Natural killer cell treated with Interleukin-12 subunit alpha and Interleukin-12 subunit beta and Interleukin-15 and Interleukin-18, amount 100 ng/mL, for 72 hours (primary cell): ENCODE measurements at regions not wholly inside any gene's neighbourhood (a gene's known extent, or its start where the extent isn't known, plus 50 kb on each side); places are given as distances from the start of the nearest gene placed in this dataset.

ENCODE experiments used
- ATAC-seq, 2 donors: fragments of 150-1000 bp; cut with Tn5 transposase in 1 of 2; sonication (Bioruptor Pico), chemical (Tn5 transposase) in 1 of 2; 2 replicates each; pipeline ENCODE4 v1.10.0; 2021
- DNase-seq: peaks from one replicate; pipeline ENCODE4 v3.0.0; 2022; ENCODE audit warnings: low spot score
- H3K27ac Mint-ChIP-seq, 2 donors: 1 replicate in 1 of 2; 2 replicates in 1 of 2; pipeline ENCODE4 v1.8.0; 2022; ENCODE audit warnings: mixed read lengths in 2 of 2, mild to moderate bottlenecking in 1 of 2, moderate library complexity in 1 of 2
- H3K27me3 Mint-ChIP-seq, 2 donors: 1 replicate in 1 of 2; 2 replicates in 1 of 2; pipeline ENCODE4 v1.8.0; 2022; ENCODE audit warnings: mixed read lengths in 2 of 2
- H3K36me3 Mint-ChIP-seq: one replicate; pipeline ENCODE4 v1.8.0; 2022; ENCODE audit warnings: mixed read lengths
- H3K4me1 Mint-ChIP-seq, 2 donors: 1 replicate in 1 of 2; 2 replicates in 1 of 2; pipeline ENCODE4 v1.8.0; 2022; ENCODE audit warnings: low read depth in 2 of 2, mixed read lengths in 2 of 2, mild to moderate bottlenecking in 1 of 2
- H3K4me3 Mint-ChIP-seq: one replicate; pipeline ENCODE4 v1.8.0; 2022; ENCODE audit warnings: mixed read lengths
- H3K9me3 Mint-ChIP-seq: 2 replicates; pipeline ENCODE4 v1.8.0; 2022; ENCODE audit warnings: mixed read lengths

DNA sequence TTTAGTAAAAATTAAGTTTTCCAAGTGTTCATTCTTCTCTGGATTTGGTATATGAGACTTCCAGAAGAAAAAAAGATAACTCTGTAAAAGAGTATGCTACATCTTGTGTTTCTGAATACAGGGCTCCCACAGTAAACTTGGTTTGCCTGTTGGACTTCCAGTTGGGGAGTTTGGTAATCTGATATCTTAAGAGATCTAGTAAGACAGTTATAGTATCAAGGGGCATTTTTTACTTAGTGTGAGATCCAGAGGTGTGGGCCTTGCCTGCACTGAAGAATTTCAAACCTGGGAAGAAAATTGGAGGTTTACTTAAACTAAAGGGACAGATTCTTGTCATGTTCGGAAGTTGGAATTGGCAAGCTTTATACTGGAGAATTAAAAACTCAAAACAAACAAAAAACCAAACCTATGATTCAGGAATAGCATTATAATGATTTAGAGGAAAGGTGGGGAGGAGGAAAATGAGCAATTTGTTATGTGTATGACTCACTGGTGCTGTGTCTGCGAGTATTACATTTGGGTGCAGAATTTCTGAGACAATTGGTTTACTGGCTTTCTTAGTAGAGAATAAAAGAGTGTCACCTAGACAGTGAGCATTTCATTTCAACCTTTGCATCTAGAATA lies 58.9 kb upstream of the ULK4 start:
- Mint-ChIP-seq H3K36me3 (no peaks in the 10 kb centered on the region), H3K27ac (peak overlapping the region in 1 of 2 donors; percentile 19), H3K4me1 (peaks cover 38 to 42% of the 10 kb centered on the region in 2 donors), H3K27me3 (no peaks in the 10 kb centered on the region), H3K9me3 (no peaks in the 10 kb centered on the region), H3K4me3 (no peak overlapping the region)
- ATAC-seq (peak in 1 of 2 donors; percentile 55), DNase-seq (no peak)

DNA sequence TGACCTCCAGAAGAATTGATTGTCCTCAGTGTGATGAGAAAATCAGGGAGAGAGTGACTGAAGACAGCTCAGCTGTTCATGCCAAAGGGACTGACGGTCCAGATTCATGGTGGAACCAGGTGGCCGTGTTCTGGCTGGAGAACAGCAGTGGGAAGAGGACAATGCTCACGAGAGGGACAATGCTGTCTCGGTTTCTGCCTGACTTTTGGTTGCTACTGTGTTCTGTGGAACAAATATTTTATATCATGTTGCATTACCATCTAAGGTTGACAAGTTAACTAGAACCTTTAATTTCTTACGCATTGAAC lies 58.0 kb upstream of the ULK4 start:
- H3K27ac Mint-ChIP-seq = no peak overlapping the region
- ATAC-seq (no peak), DNase-seq (no peak)
- peaks cover 39 to 42% of the 10 kb centered on the region in 2 donors for H3K4me1 Mint-ChIP-seq
- H3K4me3 Mint-ChIP-seq = no peak overlapping the region
- no peaks in the 10 kb centered on the region for H3K9me3 Mint-ChIP-seq
- H3K36me3 Mint-ChIP-seq = no peaks in the 10 kb centered on the region
- no peaks in the 10 kb centered on the region for H3K27me3 Mint-ChIP-seq

DNA sequence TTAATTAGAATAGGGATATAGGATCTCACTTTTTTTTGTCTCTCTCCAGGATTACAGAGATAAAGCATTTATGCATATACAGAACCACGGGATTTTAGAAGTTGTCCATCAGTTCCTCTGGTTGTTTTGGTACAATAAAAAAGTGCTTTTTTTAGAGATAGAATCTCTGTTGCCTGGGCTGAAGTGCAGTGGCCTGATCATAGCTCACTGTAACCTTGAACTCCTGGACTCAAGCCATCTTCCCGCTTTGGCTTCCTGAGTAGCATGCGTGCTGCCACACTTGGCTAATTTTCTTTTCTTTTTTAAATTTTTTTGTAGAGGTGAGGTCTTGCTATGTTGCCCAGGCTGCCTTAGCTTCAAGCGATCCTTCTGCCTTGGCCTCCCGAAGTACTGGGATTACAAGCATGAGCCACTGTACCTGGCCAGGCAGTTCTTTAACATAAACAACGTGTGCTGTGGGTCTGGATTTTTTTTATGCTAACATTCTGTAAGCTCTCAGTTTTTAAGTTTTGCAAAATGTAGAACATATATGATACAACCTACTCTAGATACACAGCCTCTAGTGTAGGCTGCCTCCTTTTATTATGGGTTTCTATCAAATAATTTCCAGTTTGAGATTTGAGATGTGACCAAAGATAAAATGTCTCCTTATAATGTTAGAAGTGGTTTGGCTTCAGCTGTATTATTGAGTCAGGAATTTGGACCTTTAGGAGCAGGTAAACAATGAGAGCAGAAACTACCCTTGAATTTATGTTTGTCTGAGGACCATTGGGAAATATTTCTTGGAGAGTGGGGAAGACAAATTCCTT lies 57.4 kb upstream of the ULK4 start:
- no peaks in the 10 kb centered on the region for H3K9me3 Mint-ChIP-seq
- no peaks in the 10 kb centered on the region for H3K27me3 Mint-ChIP-seq
- H3K4me3 Mint-ChIP-seq = no peak overlapping the region
- no peaks in the 10 kb centered on the region for H3K36me3 Mint-ChIP-seq
- H3K27ac Mint-ChIP-seq = no peak overlapping the region
- H3K4me1 Mint-ChIP-seq = peaks cover 41 to 43% of the 10 kb centered on the region in 2 donors
- no peak for ATAC-seq
- no peak for DNase-seq

DNA sequence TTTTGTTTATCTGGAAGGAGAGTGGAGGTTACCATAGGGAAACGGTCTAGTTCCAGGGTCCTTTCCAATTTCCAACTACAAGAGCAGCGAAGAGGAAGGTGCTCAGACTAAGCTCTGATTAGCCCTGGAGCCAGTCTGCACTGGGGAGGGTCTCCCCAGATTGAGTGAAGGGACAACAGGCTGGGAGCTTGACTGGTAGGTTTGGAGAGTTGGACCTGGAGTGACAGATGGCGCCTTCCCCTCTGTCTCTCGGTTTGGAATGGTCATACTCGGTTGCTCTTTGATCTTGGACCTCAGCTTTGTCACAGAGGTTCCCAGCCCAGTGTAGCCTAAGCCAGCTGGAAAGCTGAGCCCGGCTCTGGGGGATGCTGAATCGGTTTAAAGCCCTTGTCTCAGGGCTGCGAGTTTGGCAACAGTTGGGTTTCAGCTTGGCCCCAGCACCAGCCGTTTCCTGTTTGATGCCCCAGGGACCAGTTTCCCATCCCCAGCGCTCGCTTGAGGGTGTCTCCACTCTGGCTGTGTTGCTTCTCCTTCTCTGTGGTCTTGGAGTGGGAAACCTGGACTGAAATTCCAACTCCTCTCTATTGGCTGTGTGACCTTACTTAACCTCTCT lies 53.1 kb upstream of the ULK4 start:
- no peak for DNase-seq
- H3K9me3 Mint-ChIP-seq = no peaks in the 10 kb centered on the region

DNA sequence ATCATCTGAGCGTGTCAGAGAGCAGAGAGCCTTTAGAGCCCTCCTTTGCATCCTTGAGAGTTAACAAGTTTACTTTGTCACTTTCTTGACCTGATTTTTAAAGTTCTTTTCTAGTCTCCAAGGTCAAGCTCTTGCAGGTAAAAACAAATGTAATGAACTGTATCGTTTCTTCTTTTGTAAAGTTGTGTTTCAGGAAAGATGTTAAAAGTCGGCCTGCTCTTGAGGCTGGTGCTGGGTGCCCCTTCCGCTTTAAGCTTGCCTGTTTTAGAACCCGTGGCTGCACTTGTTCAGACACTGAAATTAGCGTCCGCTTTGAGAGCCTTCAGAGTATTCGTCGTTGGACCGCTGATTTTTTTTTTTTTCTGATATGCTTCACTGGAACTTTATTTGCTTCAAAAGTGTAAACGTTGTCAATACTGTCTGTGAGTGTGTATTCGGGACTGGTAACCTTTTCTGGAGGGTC lies 52.6 kb upstream of the ULK4 start:
- no peaks in the 10 kb centered on the region for H3K27me3 Mint-ChIP-seq

More for the DNA sequence above, 53.1 kb upstream of the ULK4 start:
- peak overlapping the region; percentile 78 to 91 for H3K27ac Mint-ChIP-seq
- H3K4me1 Mint-ChIP-seq = peaks cover 38 to 42% of the 10 kb centered on the region in 2 donors
- H3K36me3 Mint-ChIP-seq = no peaks in the 10 kb centered on the region
- H3K4me3 Mint-ChIP-seq = peak overlapping the region; percentile 94
- H3K27me3 Mint-ChIP-seq = no peaks in the 10 kb centered on the region
- no peak for ATAC-seq

DNA sequence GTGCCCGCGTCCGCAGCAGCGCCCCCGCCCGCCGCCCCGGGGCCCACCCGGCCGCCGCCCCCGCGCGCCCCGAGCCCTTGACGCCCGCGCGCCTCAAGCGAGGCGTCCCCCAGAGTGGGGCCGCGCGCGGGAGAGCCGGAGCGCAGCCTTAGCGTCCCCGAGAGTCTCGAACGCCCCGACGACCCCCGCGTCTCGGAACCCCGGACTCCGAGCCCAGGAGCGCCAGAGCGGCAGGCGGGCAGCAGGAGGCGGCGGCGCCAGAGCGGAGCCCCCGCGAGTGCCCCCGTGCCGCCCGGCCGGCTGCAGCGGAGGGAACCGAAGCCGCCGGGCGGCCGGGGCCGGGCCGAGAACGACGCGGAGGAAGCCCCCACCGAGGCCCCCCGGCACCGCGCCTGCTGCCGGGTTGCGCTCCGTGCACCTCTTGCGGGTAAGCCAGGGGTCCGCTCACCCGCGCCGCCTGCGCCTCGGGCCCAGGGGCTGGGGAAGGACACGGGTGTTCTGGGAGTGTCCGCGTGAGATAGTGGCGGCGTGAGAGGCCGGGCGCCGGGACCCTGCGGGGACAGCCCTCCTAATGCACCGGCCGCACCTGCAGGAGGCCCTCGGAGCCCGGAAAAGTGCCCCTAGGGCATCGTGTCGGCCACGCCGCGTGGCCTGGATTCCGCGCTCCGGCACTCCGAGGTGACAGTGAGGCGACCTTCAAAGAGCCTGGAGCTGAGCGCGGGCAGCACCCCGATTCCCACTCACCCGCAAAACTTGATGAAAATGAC lies 52.0 kb upstream of the ULK4 start:
- Mint-ChIP-seq H3K27me3 (no peaks in the 10 kb centered on the region), H3K9me3 (no peaks in the 10 kb centered on the region), H3K36me3 (no peaks in the 10 kb centered on the region), H3K4me1 (peaks cover 33% of the 10 kb centered on the region in 2 donors), H3K27ac (peak overlapping the region; percentile 91), H3K4me3 (peak overlapping the region; percentile 94)
- ATAC-seq (peak; percentile 1 to 8), DNase-seq (no peak)

More for the DNA sequence above, 52.6 kb upstream of the ULK4 start:
- peak overlapping the region; percentile 94 for H3K4me3 Mint-ChIP-seq
- ATAC-seq (no peak), DNase-seq (no peak)
- peaks cover 33 to 36% of the 10 kb centered on the region in 2 donors for H3K4me1 Mint-ChIP-seq
- H3K36me3 Mint-ChIP-seq = no peaks in the 10 kb centered on the region
- H3K27ac Mint-ChIP-seq = peak overlapping the region; percentile 78 to 91
- H3K9me3 Mint-ChIP-seq = no peaks in the 10 kb centered on the region

DNA sequence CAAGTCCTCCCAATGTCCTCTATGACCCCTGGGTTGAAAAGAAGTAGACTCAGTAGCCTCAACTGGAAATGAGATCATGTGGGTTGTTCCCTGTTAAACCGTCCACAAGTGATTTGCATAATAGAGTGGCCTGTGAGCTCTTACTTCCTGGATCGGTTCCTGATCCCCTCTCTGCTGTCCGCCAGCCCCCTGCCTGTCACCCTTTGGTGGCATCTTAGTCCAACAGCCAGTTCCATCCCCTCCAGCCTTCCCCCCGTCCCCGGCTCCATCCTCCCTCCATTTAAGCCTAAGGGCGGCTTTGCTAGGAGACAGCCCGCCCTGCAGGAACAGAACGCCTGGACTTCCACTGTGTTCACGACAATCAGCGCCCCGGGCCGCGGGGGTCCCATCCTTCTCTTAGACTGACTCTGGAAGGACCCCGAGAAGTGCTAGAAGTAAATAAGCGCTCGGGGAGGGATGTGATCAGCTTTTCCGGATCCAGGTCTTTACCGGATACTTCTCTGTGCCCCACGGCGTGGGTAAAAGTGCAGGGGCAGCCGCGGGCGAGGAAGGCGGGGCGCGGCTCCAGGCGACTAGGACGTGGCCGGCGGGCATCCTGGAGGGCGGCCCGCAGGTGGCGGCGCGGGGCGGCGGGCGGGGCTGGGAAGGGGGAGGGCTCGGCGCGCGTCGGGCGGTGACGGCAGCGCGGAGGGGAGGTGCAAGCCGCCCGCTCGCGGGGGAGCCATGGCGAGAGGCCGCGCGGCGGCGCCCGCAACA lies 51.2 kb upstream of the ULK4 start:
- Mint-ChIP-seq H3K4me3 (peak overlapping the region; percentile 82), H3K4me1 (peaks cover 33% of the 10 kb centered on the region in 2 donors), H3K27me3 (no peaks in the 10 kb centered on the region), H3K36me3 (no peaks in the 10 kb centered on the region), H3K27ac (peak overlapping the region; percentile 91), H3K9me3 (no peaks in the 10 kb centered on the region)
- DNase-seq = peak; percentile 82
- ATAC-seq = peak; percentile 89 to 95

DNA sequence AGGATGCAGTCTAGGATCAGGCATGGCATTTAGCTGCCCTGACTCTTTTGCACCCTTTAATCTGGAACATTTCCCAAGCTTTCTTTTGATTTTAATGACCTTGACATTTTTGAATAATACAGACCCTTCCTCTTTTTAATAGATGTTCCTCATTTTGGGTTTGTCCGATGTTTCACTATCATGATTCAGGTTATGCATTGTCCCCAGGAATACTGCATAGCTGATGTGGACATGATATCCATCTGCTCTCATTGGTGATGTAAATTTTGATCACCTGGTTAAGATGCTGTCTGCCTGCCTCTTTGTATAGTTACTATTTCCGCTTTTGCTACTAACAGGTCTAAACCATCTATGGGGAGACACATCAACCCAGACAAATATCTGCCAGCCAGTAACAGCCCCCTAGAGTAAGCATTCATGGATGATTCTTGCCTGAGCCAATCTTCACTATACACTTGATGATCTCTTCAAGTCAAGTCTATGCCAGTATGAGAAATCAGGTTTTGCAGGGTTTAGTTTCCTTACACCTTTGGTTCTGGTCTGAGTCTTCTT lies 50.6 kb upstream of the ULK4 start:
- ATAC-seq = no peak

More for the DNA sequence above, 50.6 kb upstream of the ULK4 start:
- Mint-ChIP-seq H3K4me3 (peak overlapping the region; percentile 82), H3K27ac (peak overlapping the region; percentile 91), H3K36me3 (no peaks in the 10 kb centered on the region), H3K4me1 (peaks cover 33% of the 10 kb centered on the region in 2 donors), H3K27me3 (no peaks in the 10 kb centered on the region), H3K9me3 (no peaks in the 10 kb centered on the region)
- DNase-seq = no peak
